Endothelial cell of umbilical vein (primary cell): ENCODE measurements at regions not wholly inside any gene's neighbourhood (a gene's known extent, or its start where the extent isn't known, plus 50 kb on each side); places are given as distances from the start of the nearest gene placed in this dataset.

Experiments used
- BruUV-seq: library from RNA; stranded (reverse); fragments of 400-500 nt; replicated peaks from 2 replicates; lab custom pipeline; 2021; lab: Mats Ljungman, UMichigan
- CTCF ChIA-PET: fragments of 300-600, 350-600 bp; sonication (Branson Sonifier 250); formaldehyde crosslinking; loops from one replicate; lab custom pipeline; 2021; ENCODE audit warnings: antibody characterized with exemption, inconsistent platforms; lab: Charles Lee
- POLR2A ChIA-PET: fragments of 300-600, 350-600 bp; sonication (Branson Sonifier 250); formaldehyde crosslinking; loops from one replicate; lab custom pipeline; 2021; ENCODE audit warnings: antibody characterized with exemption, inconsistent platforms; lab: Charles Lee
- DNase-seq: peaks from one replicate; pipeline ENCODE4 v3.0.0-alpha.2; 2011; ENCODE audit warnings: low read depth, low spot score
- FAIRE-seq: peaks from 2 replicates; lab custom pipeline; 2011; peaks lifted over from hg19 to GRCh38; lab: Jason Lieb, UNC
- H2AFZ ChIP-seq: 2 replicates; pipeline ENCODE4 v1.6.0; 2012; ENCODE audit warnings: low read depth, low read length, control low read depth, inconsistent platforms
- H3K27ac ChIP-seq: 2 replicates; pipeline ENCODE4 v1.5.1; 2011; ENCODE audit warnings: low read depth, mild to moderate bottlenecking, control low read depth, low read length, moderate library complexity; ENCODE audit not compliant: insufficient read depth
- H3K27me3 ChIP-seq, 2 experiments: 2 replicates each; pipeline versions ENCODE4 v1.6.0 to v1.6.1; 2011; ENCODE audit warnings: low read length in 2 of 2, mixed read lengths in 1 of 2; ENCODE audit not compliant: control insufficient read depth in 2 of 2, insufficient read depth in 2 of 2
- H3K36me3 ChIP-seq, 2 experiments: 2 replicates in 1 of 2; 3 replicates in 1 of 2; pipeline ENCODE4 v1.5.1; 2011; ENCODE audit warnings: low read length in 2 of 2, mild to moderate bottlenecking in 1 of 2, moderate library complexity in 1 of 2; ENCODE audit not compliant: control insufficient read depth in 2 of 2, insufficient read depth in 2 of 2; ENCODE audit errors: extremely low read depth in 1 of 2
- H3K4me1 ChIP-seq: 3 replicates; pipeline ENCODE4 v1.5.1; 2011; ENCODE audit warnings: mild to moderate bottlenecking, low read length; ENCODE audit not compliant: control insufficient read depth, insufficient read depth; ENCODE audit errors: extremely low read depth
- H3K4me2 ChIP-seq: 2 replicates; pipeline ENCODE4 v1.6.1; 2011; ENCODE audit warnings: low read length, control low read depth, mixed read lengths; ENCODE audit not compliant: insufficient read depth
- H3K4me3 ChIP-seq, 3 experiments: fragments of 200-600 bp in 1 of 3; sonication (generic), shearing (Covaris generic) in 1 of 3; replicated peaks in 1 of 3; 2 replicates each; pipeline ENCODE4 v1.5.1; 2011 to 2016; ENCODE audit warnings: control low read depth in 3 of 3, low read length in 3 of 3, mild to moderate bottlenecking in 2 of 3, inconsistent platforms in 1 of 3, low read depth in 1 of 3, moderate library complexity in 1 of 3; ENCODE audit not compliant: insufficient read depth in 1 of 3
- H3K79me2 ChIP-seq: 2 replicates; pipeline ENCODE4 v1.6.0; 2012; ENCODE audit warnings: low read length, inconsistent platforms; ENCODE audit not compliant: control insufficient read depth, insufficient read depth
- H3K9ac ChIP-seq: replicated peaks from 2 replicates; pipeline ENCODE3; 2011; ENCODE audit warnings: low read length, control low read depth; ENCODE audit not compliant: insufficient read depth; ENCODE audit errors: extremely low read depth
- H3K9me1 ChIP-seq: replicated peaks from 3 replicates; pipeline ENCODE4 v1.6.0; 2011; ENCODE audit warnings: mild to moderate bottlenecking, low read length; ENCODE audit not compliant: control insufficient read depth, insufficient read depth; ENCODE audit errors: extremely low read depth
- H3K9me3 ChIP-seq: replicated peaks from 2 replicates; pipeline ENCODE4 v1.5.1; 2012; ENCODE audit warnings: low read length, inconsistent platforms; ENCODE audit not compliant: control insufficient read depth, insufficient read depth
- H4K20me1 ChIP-seq: replicated peaks from 2 replicates; pipeline ENCODE3; 2011; ENCODE audit warnings: mild to moderate bottlenecking, low read length; ENCODE audit not compliant: control insufficient read depth, insufficient read depth; ENCODE audit errors: extremely low read depth
- EZH2 ChIP-seq: IDR thresholded peaks from 2 replicates; pipeline ENCODE4 v1.6.1; 2012; ENCODE audit warnings: borderline replicate concordance, low read depth, mild to moderate bottlenecking, moderate library complexity, low read length, inconsistent platforms; ENCODE audit not compliant: severe bottlenecking
- FOS ChIP-seq: IDR thresholded peaks from 2 replicates; pipeline ENCODE4 v1.6.1; 2011; ENCODE audit warnings: mild to moderate bottlenecking, low read length, moderate library complexity, borderline replicate concordance; ENCODE audit not compliant: insufficient read depth
- GATA2 ChIP-seq: IDR thresholded peaks from 2 replicates; pipeline ENCODE4 v1.7.0; 2011; ENCODE audit warnings: low read depth, mild to moderate bottlenecking, moderate library complexity, mixed read lengths, low read length; ENCODE audit not compliant: insufficient read length, insufficient read depth
- MYC ChIP-seq: IDR thresholded peaks from one replicate; pipeline ENCODE4 v1.6.1; 2011; ENCODE audit warnings: mild to moderate bottlenecking, low read depth, low read length
- POLR2A ChIP-seq: IDR thresholded peaks from 2 replicates; pipeline ENCODE4 v1.6.1; 2012; ENCODE audit warnings: low read depth, mild to moderate bottlenecking, control low read depth, low read length
- POLR2AphosphoS5 ChIP-seq: IDR thresholded peaks from 2 replicates; pipeline ENCODE4 v1.6.1; 2012; ENCODE audit warnings: low read depth, mild to moderate bottlenecking, control low read depth, low read length, moderate library complexity; ENCODE audit not compliant: insufficient read depth
- dilution Hi-C: fragments of 300-500 bp; cut with MboI; formaldehyde crosslinking; loops from one replicate; pipeline ENCODE4 v1.15.0; 2019; ENCODE audit warnings: low sequenced_read_pairs; ENCODE audit not compliant: extremely low pct_ligation_motif_present
- intact Hi-C: fragments of 100-400 bp; cut with micrococcal nuclease; formaldehyde crosslinking; loops from one replicate; pipeline ENCODE4 v1.10.0; 2022
- TF ChIP-seq, protein P1 (sequence below): IDR thresholded peaks from 2 replicates; pipeline ENCODE4 v1.6.1; 2011; ENCODE audit not compliant: insufficient read depth, insufficient read length
- TF ChIP-seq, protein P2 (sequence below), 2 donors: IDR thresholded peaks; 1 replicate in 1 of 2; 2 replicates in 1 of 2; pipeline ENCODE4 v1.5.1; 2011; ENCODE audit warnings: low read length in 2 of 2, mild to moderate bottlenecking in 2 of 2, moderate library complexity in 2 of 2, control low read depth in 1 of 2, inconsistent platforms in 1 of 2, low read depth in 1 of 2; ENCODE audit not compliant: insufficient read depth in 1 of 2; ENCODE audit errors: extremely low read depth in 1 of 2

DNA sequence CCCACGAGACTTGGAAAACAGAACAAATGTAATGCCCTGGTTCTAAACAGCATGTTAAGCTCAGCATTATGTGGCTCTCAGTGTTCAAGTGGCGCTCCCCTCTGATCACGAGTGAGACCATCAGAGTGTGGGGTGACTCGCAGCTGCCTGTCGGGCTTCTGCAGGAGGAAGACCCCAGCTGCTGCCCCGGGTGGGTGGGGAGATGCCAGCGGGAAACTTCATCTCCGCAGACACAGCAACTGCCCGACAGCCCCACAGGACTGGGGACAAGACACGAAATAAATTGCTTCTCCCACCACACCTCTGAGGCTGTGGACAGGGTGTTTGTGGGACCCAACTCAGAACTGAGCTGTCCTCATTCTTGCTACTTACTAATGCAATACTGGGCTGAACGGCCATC lies 126.3 kb upstream of the KIF5B start:
- FAIRE-seq = no peak
- H3K27me3 ChIP-seq = peaks cover 0 to 1% of the 10 kb centered on the region in 2 experiments
- no peak overlapping the region for H3K4me3 ChIP-seq
- no peaks in the 10 kb centered on the region for H4K20me1 ChIP-seq
- no peak for DNase-seq
- ChIA-PET CTCF (interaction anchor here (1.1 kb wide), 1 partner anchor 74 kb away, joined by 3 read pairs; no protein-coding TSS in a partner anchor), POLR2A (no interaction called here)
- H3K9me1 ChIP-seq = no peaks in the 10 kb centered on the region
- no peak overlapping the region for H3K9ac ChIP-seq
- H2AFZ ChIP-seq = no peak overlapping the region
- H3K79me2 ChIP-seq = no peaks in the 10 kb centered on the region
- no peak overlapping the region for H3K27ac ChIP-seq
- no peak overlapping the region for H3K4me2 ChIP-seq
- no peaks in the 10 kb centered on the region for H3K9me3 ChIP-seq
- BruUV-seq = no TSS peak
- dilution Hi-C loops = no loop called here
- no peaks in the 10 kb centered on the region for H3K4me1 ChIP-seq
- intact Hi-C loops = no loop called here
- H3K36me3 ChIP-seq = no peaks in the 10 kb centered on the region
- TF ChIP-seq EZH2 (no peak), FOS (no peak), POLR2A (no peak), MYC (no peak), GATA2 (no peak), POLR2AphosphoS5 (no peak)
- TF ChIP-seq, protein P1, sequence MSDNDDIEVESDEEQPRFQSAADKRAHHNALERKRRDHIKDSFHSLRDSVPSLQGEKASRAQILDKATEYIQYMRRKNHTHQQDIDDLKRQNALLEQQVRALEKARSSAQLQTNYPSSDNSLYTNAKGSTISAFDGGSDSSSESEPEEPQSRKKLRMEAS = no peak
- TF ChIP-seq, protein P2, sequence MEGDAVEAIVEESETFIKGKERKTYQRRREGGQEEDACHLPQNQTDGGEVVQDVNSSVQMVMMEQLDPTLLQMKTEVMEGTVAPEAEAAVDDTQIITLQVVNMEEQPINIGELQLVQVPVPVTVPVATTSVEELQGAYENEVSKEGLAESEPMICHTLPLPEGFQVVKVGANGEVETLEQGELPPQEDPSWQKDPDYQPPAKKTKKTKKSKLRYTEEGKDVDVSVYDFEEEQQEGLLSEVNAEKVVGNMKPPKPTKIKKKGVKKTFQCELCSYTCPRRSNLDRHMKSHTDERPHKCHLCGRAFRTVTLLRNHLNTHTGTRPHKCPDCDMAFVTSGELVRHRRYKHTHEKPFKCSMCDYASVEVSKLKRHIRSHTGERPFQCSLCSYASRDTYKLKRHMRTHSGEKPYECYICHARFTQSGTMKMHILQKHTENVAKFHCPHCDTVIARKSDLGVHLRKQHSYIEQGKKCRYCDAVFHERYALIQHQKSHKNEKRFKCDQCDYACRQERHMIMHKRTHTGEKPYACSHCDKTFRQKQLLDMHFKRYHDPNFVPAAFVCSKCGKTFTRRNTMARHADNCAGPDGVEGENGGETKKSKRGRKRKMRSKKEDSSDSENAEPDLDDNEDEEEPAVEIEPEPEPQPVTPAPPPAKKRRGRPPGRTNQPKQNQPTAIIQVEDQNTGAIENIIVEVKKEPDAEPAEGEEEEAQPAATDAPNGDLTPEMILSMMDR (IDR thresholded peaks at IDR 0.05; ENCODE audit: extremely low read depth in 1 of 2, insufficient read depth in 1 of 2, low read depth in 1 of 2, low read length in 2 of 2) = no peak
